ENCODE measurements at regions not wholly inside any gene's neighbourhood (a gene's known extent, or its start where the extent isn't known, plus 50 kb on each side); places are given as distances from the start of the nearest gene placed in this dataset.
A peak's percentile ranks its signal among the peaks of the same experiment; 100 is the strongest.

- POLR2A ChIA-PET = interaction anchor here (1.2 kb wide), 1 partner anchor 922 kb away, joined by 16 read pairs; no protein-coding TSS in a partner anchor
- no peak for TF ChIP-seq CTCF (IDR thresholded peaks at IDR 0.05; ENCODE audit: insufficient read depth, low read depth, low read length)
- CTCF ChIA-PET = interaction anchor here (0.6 to 2.2 kb wide), 5 partner anchors 9 to 158 kb away, joined by 3 to 5 read pairs (median 4); no protein-coding TSS in a partner anchor
These were observed 55.8 kb upstream of the ACTBL2 start for GRCh38 chr5:57538341-57538955.

GRCh38 chr5:57537811-57538210 is 55.2 kb upstream of the ACTBL2 start:
- DNase-seq (ENCODE audit: low read depth) = no peak
- TF ChIP-seq CTCF (IDR thresholded peaks at IDR 0.05; ENCODE audit: insufficient read depth, low read depth, low read length) = no peak
- H3K36me3 ChIP-seq (ENCODE audit: control insufficient read depth, insufficient read depth, low read length) = no peaks in the 10 kb centered on the region
- CTCF ChIA-PET = interaction anchor here (0.6 to 2.2 kb wide), 2 partner anchors 38 to 159 kb away, joined by 3 to 5 read pairs; no protein-coding TSS in a partner anchor
- no peak overlapping the region for H3K4me3 ChIP-seq (ENCODE audit: low read depth, low read length)
- POLR2A ChIA-PET = interaction anchor here (1.2 kb wide), 1 partner anchor 922 kb away, joined by 16 read pairs; no protein-coding TSS in a partner anchor
- no peaks in the 10 kb centered on the region for H3K27me3 ChIP-seq (ENCODE audit: control insufficient read depth, insufficient read depth, low read length)

More at GRCh38 chr5:57538341-57538955, 55.8 kb upstream of the ACTBL2 start:
- H3K27me3 ChIP-seq (ENCODE audit: control insufficient read depth, insufficient read depth, low read length) = no peaks in the 10 kb centered on the region
- DNase-seq (ENCODE audit: low read depth) = peak; percentile 77
- H3K4me3 ChIP-seq (ENCODE audit: low read depth, low read length) = no peak overlapping the region
- no peaks in the 10 kb centered on the region for H3K36me3 ChIP-seq (ENCODE audit: control insufficient read depth, insufficient read depth, low read length)

DNA sequence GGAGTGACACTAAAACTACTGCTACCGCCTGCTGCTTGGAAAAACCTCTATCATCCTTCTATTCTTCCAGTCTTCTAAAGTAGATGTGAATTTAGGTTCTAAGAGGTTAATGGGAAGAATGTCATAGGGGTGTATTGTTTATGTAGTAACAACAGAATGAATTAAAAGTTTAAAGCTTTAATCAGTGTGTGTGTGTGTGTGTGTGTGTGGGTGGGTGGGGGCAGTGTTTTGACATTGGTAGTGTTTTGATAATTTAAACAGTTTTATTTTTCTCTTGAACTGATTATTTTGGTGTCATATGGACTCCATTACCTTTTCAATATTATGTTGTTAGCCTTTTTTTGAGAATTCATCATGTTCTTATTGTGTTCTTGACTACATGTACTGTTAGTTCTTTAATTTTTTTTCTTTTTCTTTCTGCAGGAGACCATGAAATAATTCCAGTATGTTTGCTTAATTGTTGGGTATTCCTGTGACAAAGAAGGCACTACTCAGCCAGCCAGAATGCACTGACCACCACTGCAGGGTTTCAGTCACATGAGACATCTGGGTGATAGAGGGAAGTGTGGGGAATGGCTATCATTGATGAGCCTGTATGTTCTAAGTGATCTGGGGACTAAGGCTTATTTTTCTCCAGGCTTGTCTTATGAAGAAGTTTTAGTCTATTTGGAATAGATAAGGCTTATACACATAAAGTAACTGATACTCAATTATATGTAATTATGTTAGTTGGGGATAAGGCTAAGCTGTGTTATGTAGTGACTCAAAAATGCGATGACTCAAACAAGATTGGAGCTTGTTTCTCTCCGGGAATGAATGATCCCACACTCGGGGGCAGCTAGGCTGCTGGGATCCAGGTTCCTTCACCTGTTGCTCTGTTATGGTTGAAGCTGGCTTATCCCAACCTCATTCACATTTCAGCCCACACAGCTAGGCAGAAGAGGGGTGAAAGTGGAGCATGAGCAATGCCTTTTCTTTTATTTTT is 50.2 kb upstream of the ACTBL2 start:
- no peak for TF ChIP-seq CTCF (IDR thresholded peaks at IDR 0.05; ENCODE audit: insufficient read depth, low read depth, low read length)
- no peak overlapping the region for H3K4me3 ChIP-seq (ENCODE audit: low read depth, low read length)
- ChIA-PET CTCF (interaction anchor here (0.6 kb wide), 1 partner anchor 72 kb away, joined by 3 read pairs; no protein-coding TSS in a partner anchor), POLR2A (no interaction called here)
- H3K36me3 ChIP-seq (ENCODE audit: control insufficient read depth, insufficient read depth, low read length) = no peaks in the 10 kb centered on the region
- no peak for DNase-seq (ENCODE audit: low read depth)
- no peaks in the 10 kb centered on the region for H3K27me3 ChIP-seq (ENCODE audit: control insufficient read depth, insufficient read depth, low read length)

All from BJ (cell line).